Stomach smooth muscle (tissue), 2 donors: ENCODE measurements at regions not wholly inside any gene's neighbourhood (a gene's known extent, or its start where the extent isn't known, plus 50 kb on each side); places are given as distances from the start of the nearest gene placed in this dataset.

Source experiments
- H3K27ac ChIP-seq: one replicate; pipeline ENCODE4 v1.7.0; 2013; ENCODE audit warnings: mild to moderate bottlenecking, low read length, inconsistent platforms
- H3K27me3 ChIP-seq, 2 donors: one replicate each; pipeline ENCODE4 v1.7.0; 2013; ENCODE audit warnings: low read length in 2 of 2; ENCODE audit not compliant: insufficient read depth in 2 of 2, control insufficient read depth in 1 of 2
- H3K36me3 ChIP-seq, 2 donors: one replicate each; pipeline ENCODE4 v1.7.0; 2013; ENCODE audit warnings: low read length in 2 of 2; ENCODE audit not compliant: control insufficient read depth in 2 of 2, insufficient read depth in 2 of 2
- H3K4me1 ChIP-seq: one replicate; pipeline ENCODE4 v1.7.0; 2013; ENCODE audit warnings: low read length; ENCODE audit not compliant: control insufficient read depth, insufficient read depth
- H3K4me3 ChIP-seq, 2 donors: one replicate each; pipeline ENCODE4 v1.7.0; 2013; ENCODE audit warnings: low read length in 2 of 2
- H3K9ac ChIP-seq, 2 donors: one replicate each; pipeline ENCODE4 v1.7.0; 2013; ENCODE audit warnings: low read length in 2 of 2, mild to moderate bottlenecking in 1 of 2
- H3K9me3 ChIP-seq, 2 donors: one replicate each; pipeline ENCODE4 v1.7.0; 2013; ENCODE audit warnings: low read length in 2 of 2; ENCODE audit not compliant: control insufficient read depth in 2 of 2
- donor health status: healthy.
- donor health status: Pancreatic carcinoma.

DNA sequence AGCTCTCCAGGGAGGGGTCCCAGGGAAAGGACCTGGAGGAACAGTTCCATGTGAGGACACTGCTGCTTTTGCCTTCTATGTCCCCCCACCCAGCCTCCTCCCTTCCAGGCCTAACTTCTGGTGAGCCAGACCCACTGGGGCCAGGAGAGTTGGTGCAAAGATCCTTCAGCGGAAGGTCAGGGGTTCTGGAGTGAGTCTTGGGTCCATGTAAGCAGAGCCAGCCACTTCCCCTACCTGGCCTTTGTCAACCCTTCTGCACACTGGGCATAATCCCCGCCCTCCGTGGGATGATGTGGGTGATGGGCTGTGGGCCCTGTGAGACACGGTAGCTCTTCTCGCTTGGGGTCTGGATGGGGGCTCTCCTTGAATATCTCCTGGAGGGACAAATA, 76.9 kb downstream of the RHOB start:
- Histone ChIP-seq H3K4me1 (peaks cover 17% of the 10 kb centered on the region), H3K27ac (no peak overlapping the region), H3K36me3 (no peaks in the 10 kb centered on the region), H3K9me3 (no peaks in the 10 kb centered on the region), H3K9ac (no peak overlapping the region), H3K4me3 (no peak overlapping the region), H3K27me3 (no peaks in the 10 kb centered on the region)

DNA sequence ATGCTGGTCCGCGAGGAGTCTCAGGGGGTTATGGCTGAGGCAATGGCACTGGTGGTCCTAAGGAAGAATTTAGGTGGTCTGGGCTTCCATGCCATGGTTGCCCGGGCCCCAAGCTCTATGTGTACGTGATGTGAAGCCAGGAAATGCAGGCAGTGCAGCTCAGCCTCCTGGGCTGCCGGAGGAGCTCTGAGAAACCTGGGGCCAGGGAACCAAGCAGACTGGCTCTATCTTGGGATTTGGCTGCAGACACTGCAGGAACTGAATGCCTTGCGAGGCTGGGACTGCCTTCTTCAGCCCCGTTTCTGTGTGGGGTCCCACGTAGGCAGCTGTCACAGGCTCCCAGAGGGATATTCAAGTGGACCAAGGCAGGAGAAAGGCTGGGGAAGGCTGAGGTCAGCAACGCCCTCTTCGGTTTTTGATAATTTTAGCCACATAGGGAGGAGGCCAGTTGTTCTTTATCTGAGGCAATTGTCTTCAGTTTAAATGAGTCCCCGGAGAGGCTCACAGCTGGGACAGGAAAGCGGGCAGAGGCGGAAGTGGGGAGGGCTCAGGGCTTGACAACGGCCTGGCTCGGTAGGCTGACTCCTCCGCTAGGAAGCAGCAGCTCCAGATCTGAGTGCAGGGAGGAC, 77.7 kb downstream of the RHOB start:
- Histone ChIP-seq H3K36me3 (no peaks in the 10 kb centered on the region), H3K27ac (no peak overlapping the region)

DNA sequence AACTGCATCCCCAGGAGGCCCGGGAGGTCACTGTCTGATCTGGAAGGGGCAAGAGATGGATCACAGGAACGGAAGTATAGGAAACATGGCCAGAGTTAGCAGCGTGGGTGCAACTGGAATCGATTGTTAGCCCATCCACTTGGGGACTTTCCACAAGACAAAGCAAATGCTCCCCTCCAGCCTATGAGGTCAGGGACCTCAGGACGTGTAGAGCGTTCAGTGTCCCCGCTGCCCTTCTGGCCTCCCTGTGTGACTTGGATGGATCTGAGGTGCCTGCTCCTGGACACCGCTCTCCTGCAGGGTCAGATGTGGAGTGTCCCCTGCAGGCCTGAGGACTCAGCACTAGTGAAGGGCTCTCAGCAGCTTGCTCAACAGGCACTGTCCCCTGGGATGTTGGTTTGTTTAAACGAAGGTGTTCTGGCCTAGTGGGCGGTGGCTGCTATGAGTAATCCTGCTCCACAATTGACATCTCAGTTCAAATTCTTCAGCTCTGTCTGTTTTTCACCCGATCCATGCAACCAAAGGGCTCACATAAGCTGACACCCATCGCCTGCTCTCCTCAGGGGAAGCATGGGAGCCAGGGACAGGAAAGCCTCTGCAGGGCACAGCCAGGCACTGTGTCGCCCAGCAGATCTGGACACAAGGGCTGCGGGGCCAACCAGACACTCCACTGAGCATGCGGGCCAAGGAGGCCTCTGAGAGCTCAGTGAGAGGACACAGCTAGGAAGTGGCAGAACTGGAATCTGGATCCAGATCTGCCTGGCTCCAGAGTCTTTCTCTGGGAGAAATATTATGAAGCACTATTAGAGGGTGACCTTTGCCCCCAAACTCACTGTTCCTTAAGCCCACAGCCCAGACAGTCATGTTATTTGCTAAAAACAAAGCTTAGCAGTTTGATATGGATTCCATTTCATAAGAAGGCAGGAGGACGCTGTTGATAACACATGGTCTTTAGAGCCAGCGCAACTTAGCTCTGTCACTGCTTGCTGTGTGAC, 78.5 kb downstream of the RHOB start:
- peaks cover 17% of the 10 kb centered on the region for H3K4me1 ChIP-seq
- H3K27ac ChIP-seq, result no peak overlapping the region

More for the DNA sequence above, 77.7 kb downstream of the RHOB start:
- H3K4me1 ChIP-seq, result peaks cover 17% of the 10 kb centered on the region
- H3K9ac ChIP-seq, result no peak overlapping the region
- H3K27me3 ChIP-seq, result no peaks in the 10 kb centered on the region
- no peak overlapping the region for H3K4me3 ChIP-seq
- H3K9me3 ChIP-seq, result no peaks in the 10 kb centered on the region

DNA sequence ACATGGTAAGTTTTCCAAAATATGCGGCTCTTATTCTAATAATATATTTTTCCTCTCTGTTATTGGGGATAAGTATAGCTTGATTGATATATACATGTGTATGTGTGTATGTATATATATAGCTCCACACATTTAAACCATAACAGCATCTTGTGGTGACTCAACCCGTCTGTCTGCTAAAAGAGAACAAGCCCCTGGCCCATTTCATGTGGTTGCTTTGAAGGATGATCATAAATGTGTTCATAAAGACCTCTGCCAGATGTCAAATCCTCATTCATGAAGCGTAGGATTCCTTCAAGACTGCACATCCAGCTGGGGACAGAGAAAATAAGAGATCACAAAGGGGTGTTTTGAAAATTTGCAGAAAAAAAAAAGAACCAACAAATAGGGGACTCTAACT, 79.3 kb downstream of the RHOB start:
- peaks cover 17% of the 10 kb centered on the region for H3K4me1 ChIP-seq
- H3K27ac ChIP-seq, result no peak overlapping the region
- no peaks in the 10 kb centered on the region for H3K27me3 ChIP-seq

More for the DNA sequence above, 78.5 kb downstream of the RHOB start:
- Histone ChIP-seq H3K9ac (no peak overlapping the region), H3K4me3 (no peak overlapping the region), H3K9me3 (no peaks in the 10 kb centered on the region), H3K36me3 (no peaks in the 10 kb centered on the region), H3K27me3 (no peaks in the 10 kb centered on the region)

GRCh38 chr2:20526708-20527107, 79.8 kb downstream of the RHOB start:
- H3K9ac ChIP-seq, result peak overlapping the region in 1 of 2 donors; percentile 13
- H3K4me1 ChIP-seq, result peaks cover 17% of the 10 kb centered on the region
- no peaks in the 10 kb centered on the region for H3K36me3 ChIP-seq
- no peaks in the 10 kb centered on the region for H3K9me3 ChIP-seq
- no peak overlapping the region for H3K4me3 ChIP-seq
- H3K27me3 ChIP-seq, result no peaks in the 10 kb centered on the region
- H3K27ac ChIP-seq, result no peak overlapping the region

More for the DNA sequence above, 79.3 kb downstream of the RHOB start:
- H3K9ac ChIP-seq, result no peak overlapping the region
- no peaks in the 10 kb centered on the region for H3K36me3 ChIP-seq
- no peaks in the 10 kb centered on the region for H3K9me3 ChIP-seq
- no peak overlapping the region for H3K4me3 ChIP-seq

DNA sequence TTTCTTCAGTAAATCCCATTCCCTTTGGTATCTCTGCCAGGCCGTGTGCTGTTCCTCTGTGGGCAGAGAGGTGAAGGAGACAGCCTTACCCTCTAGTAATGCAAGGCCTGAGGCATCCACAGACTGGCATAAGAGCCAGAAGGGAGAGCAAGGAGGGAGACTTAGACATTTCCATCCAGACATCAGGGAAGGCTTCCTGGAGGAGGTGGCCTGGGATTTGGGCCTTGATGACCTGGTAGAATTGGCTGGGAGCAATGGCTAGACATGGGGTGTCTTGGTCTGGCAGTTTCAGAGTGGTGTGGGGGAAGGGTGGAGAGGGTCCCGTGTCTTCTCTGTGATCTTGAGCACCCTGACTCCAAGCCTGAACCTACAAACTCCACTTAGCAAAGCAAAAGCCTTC, 81.8 kb downstream of the RHOB start:
- Histone ChIP-seq H3K27ac (no peak overlapping the region), H3K9ac (no peak overlapping the region), H3K9me3 (no peaks in the 10 kb centered on the region), H3K4me3 (no peak overlapping the region), H3K36me3 (no peaks in the 10 kb centered on the region), H3K4me1 (peaks cover 17% of the 10 kb centered on the region), H3K27me3 (peaks cover 0 to under 1% of the 10 kb centered on the region in 2 donors)

DNA sequence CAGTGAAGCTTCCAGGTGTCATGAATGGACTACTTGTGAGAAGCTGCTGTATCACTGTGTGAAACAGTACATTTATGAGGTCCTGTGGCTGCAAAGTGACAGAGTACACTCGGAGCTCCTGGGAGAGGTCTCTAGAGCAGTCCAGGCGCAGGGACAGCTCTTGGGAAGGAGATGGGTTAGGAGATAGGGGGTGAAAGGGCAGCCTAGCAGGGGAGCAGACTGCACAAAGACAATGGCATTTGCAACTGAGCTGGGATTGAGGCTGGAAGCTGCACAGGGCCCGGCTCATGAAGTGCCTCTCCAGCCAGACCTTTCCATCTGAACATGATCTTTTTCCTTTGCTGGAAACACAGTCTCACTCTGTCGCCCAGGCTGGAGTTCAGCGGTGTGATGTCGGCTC, 83.6 kb downstream of the RHOB start:
- no peaks in the 10 kb centered on the region for H3K36me3 ChIP-seq

GRCh38 chr2:20531633-20532262, 84.9 kb downstream of the RHOB start:
- Histone ChIP-seq H3K27ac (no peak overlapping the region), H3K9ac (no peak overlapping the region), H3K4me3 (no peak overlapping the region), H3K36me3 (no peaks in the 10 kb centered on the region), H3K9me3 (no peaks in the 10 kb centered on the region), H3K27me3 (peaks cover 0 to 2% of the 10 kb centered on the region in 2 donors), H3K4me1 (peaks cover 8% of the 10 kb centered on the region)

More for the DNA sequence above, 83.6 kb downstream of the RHOB start:
- Histone ChIP-seq H3K27ac (no peak overlapping the region), H3K27me3 (peaks cover 0 to 2% of the 10 kb centered on the region in 2 donors), H3K4me1 (peaks cover 11% of the 10 kb centered on the region), H3K9ac (no peak overlapping the region), H3K9me3 (no peaks in the 10 kb centered on the region), H3K4me3 (no peak overlapping the region)

DNA sequence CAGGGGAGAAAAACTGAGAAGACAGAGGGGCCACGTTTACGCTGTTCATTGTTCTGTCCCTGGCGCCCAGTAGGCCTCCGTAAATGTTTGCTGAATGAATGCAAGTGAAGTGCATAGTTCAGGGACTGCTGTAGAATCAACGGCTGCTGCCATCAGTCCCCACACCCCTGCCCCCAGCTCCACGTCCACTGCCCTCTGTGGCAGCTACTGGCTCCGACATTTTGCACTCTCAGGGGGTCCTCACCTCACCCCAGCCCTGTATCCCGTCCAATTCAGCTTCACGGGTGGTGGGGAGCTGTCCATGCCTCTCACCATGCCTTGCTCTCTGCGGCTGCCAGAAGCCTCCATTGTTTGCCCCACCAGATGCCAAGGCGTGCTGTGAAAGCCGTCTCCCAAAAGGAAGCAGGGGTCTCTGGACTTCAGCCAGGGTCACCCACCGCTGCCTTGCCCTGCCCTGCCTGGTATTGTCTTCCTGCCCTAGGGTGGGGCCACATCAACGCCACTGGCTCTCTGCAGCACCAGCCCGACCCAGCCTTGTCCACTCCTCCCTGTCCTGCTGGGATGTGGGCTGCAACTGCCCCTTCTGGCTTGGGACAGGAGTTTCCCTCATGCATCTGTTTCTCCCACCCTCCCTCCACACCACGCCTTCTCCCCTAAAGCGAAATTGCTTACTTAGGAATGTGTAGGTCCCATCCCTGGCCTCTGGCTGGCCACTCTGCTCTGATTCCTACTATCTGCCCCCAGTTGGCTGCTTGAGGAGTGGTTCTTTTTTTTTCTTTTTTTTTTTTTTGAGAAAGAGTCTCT, 86.0 kb downstream of the RHOB start:
- peaks cover 0 to 2% of the 10 kb centered on the region in 2 donors for H3K27me3 ChIP-seq
- H3K36me3 ChIP-seq, result no peaks in the 10 kb centered on the region
- H3K4me3 ChIP-seq, result no peak overlapping the region
- peaks cover 6% of the 10 kb centered on the region for H3K4me1 ChIP-seq
- H3K9me3 ChIP-seq, result no peaks in the 10 kb centered on the region
- no peak overlapping the region for H3K9ac ChIP-seq
- H3K27ac ChIP-seq, result no peak overlapping the region

DNA sequence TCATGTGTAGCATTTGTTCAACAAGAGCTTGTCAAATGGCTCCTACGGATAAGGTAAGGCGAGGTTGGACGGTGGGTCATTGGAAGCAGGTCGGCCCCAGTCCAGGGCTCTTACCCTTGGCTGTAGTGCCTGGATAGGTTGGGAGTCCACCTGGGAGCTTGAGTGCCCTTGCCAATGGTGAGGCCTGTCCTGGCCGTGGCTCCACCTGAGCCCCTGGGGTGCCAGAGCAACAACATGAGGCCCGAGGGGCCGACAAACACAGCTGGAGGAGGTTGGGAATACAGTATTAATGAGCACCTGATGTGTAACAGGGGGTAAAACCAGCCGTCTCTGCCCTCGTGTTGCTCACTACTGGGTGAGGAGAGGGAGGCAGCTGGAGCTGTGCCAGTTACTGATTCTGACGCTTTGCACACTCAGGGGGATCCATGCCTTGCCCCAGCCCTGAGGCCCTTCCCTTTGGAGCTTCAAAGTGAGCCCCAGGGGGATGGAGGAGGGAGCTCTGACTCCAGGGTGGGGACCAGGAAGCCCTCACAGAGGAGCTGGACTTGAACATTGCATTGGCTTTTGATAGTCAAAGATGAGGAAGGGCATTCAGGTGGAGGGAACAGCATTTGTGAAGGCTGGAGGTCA, 87.2 kb downstream of the RHOB start:
- Histone ChIP-seq H3K4me1 (peaks cover 6% of the 10 kb centered on the region), H3K27ac (no peak overlapping the region)

More for the DNA sequence above, 87.2 kb downstream of the RHOB start:
- Histone ChIP-seq H3K9me3 (no peaks in the 10 kb centered on the region), H3K27me3 (peaks cover 0 to 2% of the 10 kb centered on the region in 2 donors), H3K4me3 (no peak overlapping the region), H3K36me3 (no peaks in the 10 kb centered on the region), H3K9ac (no peak overlapping the region)
